Gastroesophageal sphincter (tissue), 3 donors: ENCODE measurements at regions not wholly inside any gene's neighbourhood (a gene's known extent, or its start where the extent isn't known, plus 50 kb on each side); places are given as distances from the start of the nearest gene placed in this dataset.

ENCODE experiments used
- POLR2A ChIP-seq, 2 donors: fragments of 450-650 bp; IDR thresholded peaks; one replicate each; pipeline ENCODE4 v1.6.1; 2017; ENCODE audit warnings: antibody characterized with exemption in 2 of 2, mild to moderate bottlenecking in 2 of 2, moderate library complexity in 1 of 2
- POLR2AphosphoS5 ChIP-seq: sonication (generic); formaldehyde crosslinking; IDR thresholded peaks from one replicate; pipeline ENCODE4 v1.6.1; 2017; ENCODE audit warnings: antibody characterized with exemption
- TF ChIP-seq, protein P1 (sequence below), 4 experiments: fragments of 200-600 bp in 2 of 4; fragments of 450-650 bp in 2 of 4; sonication (generic) in 1 of 4; IDR thresholded peaks; one replicate each; pipeline ENCODE4 v1.5.1; 2017 to 2019; ENCODE audit warnings: antibody characterized with exemption in 4 of 4, mild to moderate bottlenecking in 2 of 4, moderate library complexity in 2 of 4

DNA sequence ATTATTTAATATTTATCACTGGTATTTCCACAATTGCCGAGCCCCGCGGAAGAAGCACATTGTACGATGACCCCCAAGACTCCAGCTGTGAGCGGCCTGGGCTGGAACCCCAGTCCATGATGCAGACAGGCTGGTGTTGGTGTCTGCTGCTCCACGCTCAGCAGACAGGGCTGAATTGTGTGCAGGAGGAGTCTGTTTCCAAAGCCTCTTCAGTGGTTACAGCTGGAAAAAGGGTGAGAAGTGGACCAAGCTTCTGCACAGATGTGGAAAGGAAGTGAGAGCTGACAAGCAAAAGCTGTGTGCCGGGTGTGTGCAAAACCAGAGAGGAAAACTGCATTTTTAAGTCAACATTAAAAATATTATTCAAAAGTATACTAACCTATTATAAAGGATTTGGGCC is 500.4 kb downstream of the GALR1 start:
- TF ChIP-seq, protein P1, sequence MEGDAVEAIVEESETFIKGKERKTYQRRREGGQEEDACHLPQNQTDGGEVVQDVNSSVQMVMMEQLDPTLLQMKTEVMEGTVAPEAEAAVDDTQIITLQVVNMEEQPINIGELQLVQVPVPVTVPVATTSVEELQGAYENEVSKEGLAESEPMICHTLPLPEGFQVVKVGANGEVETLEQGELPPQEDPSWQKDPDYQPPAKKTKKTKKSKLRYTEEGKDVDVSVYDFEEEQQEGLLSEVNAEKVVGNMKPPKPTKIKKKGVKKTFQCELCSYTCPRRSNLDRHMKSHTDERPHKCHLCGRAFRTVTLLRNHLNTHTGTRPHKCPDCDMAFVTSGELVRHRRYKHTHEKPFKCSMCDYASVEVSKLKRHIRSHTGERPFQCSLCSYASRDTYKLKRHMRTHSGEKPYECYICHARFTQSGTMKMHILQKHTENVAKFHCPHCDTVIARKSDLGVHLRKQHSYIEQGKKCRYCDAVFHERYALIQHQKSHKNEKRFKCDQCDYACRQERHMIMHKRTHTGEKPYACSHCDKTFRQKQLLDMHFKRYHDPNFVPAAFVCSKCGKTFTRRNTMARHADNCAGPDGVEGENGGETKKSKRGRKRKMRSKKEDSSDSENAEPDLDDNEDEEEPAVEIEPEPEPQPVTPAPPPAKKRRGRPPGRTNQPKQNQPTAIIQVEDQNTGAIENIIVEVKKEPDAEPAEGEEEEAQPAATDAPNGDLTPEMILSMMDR (IDR thresholded peaks at IDR 0.05): no peak
- TF ChIP-seq POLR2A (IDR thresholded peaks at IDR 0.05): no peak
- TF ChIP-seq POLR2AphosphoS5: no peak
